ENCODE measurements at regions not wholly inside any gene's neighbourhood (a gene's known extent, or its start where the extent isn't known, plus 50 kb on each side); places are given as distances from the start of the nearest gene placed in this dataset.
"Not testable (repeated sequence)": the region's sequence is repeated elsewhere in the genome, so short reads cannot be mapped to it uniquely, and the experiment has no call there.

DNA sequence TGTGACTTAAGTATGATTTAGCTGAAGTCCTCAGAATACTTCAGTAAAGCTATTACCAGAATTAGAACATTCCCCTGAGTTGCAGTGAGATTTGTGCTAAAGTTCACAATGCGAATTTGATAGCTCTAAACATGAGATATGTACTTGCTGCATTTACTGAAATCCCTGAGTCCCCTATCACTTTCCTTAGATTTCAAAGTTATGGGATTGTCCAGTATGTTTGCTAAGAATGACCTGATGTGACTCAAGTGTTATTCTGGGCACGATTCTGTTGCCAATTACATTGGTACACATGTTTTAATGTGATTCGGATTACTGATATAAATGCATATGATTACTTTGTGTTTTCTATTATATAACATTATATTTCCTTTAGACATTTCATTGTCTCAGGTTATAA, 91.3 kb upstream of the AMOT start:
- H3K4me3 Mint-ChIP-seq, result no peak overlapping the region
- DNase-seq (ENCODE audit: extremely low spot score, unreplicated experiment), result no peak
- H3K27me3 Mint-ChIP-seq, result no peaks in the 10 kb centered on the region
- peaks cover 10% of the 10 kb centered on the region for H3K9me3 Mint-ChIP-seq
- peaks cover 6% of the 10 kb centered on the region for H3K36me3 Mint-ChIP-seq
- H3K27ac Mint-ChIP-seq, result peak overlapping the region; percentile 78
- no peak for TF ChIP-seq CTCF (conservative IDR thresholded peaks at IDR 0.05)
- H3K4me1 Mint-ChIP-seq (ENCODE audit: unreplicated experiment), result no peaks in the 10 kb centered on the region

GRCh38 chrX:112931478-112931877, 90.8 kb upstream of the AMOT start:
- no peaks in the 10 kb centered on the region for H3K4me1 Mint-ChIP-seq (ENCODE audit: unreplicated experiment)
- H3K27me3 Mint-ChIP-seq, result no peaks in the 10 kb centered on the region
- no peak for TF ChIP-seq CTCF (conservative IDR thresholded peaks at IDR 0.05)
- DNase-seq (ENCODE audit: extremely low spot score, unreplicated experiment), result no peak
- no peak overlapping the region for H3K4me3 Mint-ChIP-seq
- peaks cover 12% of the 10 kb centered on the region for H3K9me3 Mint-ChIP-seq
- peak overlapping the region; percentile 78 for H3K27ac Mint-ChIP-seq
- H3K36me3 Mint-ChIP-seq, result peaks cover 6% of the 10 kb centered on the region

DNA sequence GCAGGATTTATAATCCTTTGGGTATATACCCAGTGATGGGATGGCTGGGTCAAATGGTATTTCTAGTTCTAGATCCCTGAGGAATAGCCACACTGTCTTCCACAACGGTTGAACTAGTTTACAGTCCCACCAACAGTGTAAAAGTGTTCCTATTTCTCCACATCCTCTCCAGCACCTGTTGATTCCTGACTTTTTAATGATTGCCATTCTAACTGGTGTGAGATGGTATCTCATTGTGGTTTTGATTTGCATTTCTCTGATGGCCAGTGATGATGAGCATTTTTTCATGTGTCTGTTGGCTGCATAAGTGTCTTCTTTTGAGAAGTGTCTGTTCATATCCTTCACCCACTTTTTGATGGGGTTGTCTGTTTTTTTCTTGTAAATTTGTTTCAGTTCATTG, 82.8 kb upstream of the AMOT start:
- H3K27me3 Mint-ChIP-seq; H3K27ac Mint-ChIP-seq; H3K4me1 Mint-ChIP-seq (ENCODE audit: unreplicated experiment); H3K4me3 Mint-ChIP-seq; H3K36me3 Mint-ChIP-seq; DNase-seq (ENCODE audit: extremely low spot score, unreplicated experiment): not testable (repeated sequence)
- H3K9me3 Mint-ChIP-seq, result peaks cover 10% of the 10 kb centered on the region

DNA sequence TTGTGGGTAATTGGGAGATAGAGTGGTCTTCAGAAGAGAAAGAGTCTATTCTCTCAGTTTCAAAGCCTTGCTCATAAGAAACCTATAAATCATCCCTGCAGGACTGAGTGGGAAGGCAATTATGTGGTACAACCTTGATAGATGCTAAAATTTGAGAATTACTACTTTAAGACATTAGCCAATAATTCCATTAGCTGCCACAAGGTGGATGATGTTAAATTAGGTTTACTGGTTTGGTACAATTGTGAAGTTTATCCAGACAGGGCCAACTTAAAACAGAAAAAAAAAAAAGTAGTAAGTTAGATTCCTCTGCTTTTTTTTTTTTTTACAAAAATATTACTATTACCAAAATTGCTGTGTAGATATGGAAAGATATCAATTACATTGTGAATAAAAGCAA, 73.2 kb upstream of the AMOT start:
- Mint-ChIP-seq H3K4me1 (ENCODE audit: unreplicated experiment) (no peaks in the 10 kb centered on the region), H3K27ac (no peak overlapping the region), H3K9me3 (no peaks in the 10 kb centered on the region)

DNA sequence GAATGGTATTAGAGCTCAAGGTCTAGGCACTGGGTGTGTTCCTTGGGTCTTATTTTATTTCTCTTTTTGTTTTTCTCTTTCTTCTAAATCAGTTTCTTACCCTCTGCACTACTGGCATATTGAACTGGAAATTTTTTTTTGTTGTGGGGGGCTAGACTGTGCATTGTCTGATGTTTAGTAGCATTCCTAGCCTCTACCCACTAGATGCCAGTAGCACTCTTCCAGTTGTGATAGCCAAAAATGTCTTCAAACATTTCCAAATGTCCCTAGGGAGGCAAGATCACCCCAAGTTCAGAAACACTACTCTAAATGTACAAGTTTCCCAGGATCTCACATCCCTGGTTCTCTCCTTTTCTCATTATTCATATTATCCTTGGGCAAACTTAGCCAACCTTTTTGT, 69.8 kb upstream of the AMOT start:
- Mint-ChIP-seq H3K36me3 (no peaks in the 10 kb centered on the region), H3K27ac (no peak overlapping the region), H3K4me3 (no peak overlapping the region), H3K9me3 (no peaks in the 10 kb centered on the region), H3K27me3 (no peaks in the 10 kb centered on the region), H3K4me1 (ENCODE audit: unreplicated experiment) (no peaks in the 10 kb centered on the region)
- DNase-seq (ENCODE audit: extremely low spot score, unreplicated experiment), result no peak
- no peak for TF ChIP-seq CTCF (conservative IDR thresholded peaks at IDR 0.05)

More for the DNA sequence above, 73.2 kb upstream of the AMOT start:
- no peak for DNase-seq (ENCODE audit: extremely low spot score, unreplicated experiment)
- no peaks in the 10 kb centered on the region for H3K27me3 Mint-ChIP-seq
- no peak overlapping the region for H3K4me3 Mint-ChIP-seq
- peak; percentile 66 for TF ChIP-seq CTCF (conservative IDR thresholded peaks at IDR 0.05)
- no peaks in the 10 kb centered on the region for H3K36me3 Mint-ChIP-seq

DNA sequence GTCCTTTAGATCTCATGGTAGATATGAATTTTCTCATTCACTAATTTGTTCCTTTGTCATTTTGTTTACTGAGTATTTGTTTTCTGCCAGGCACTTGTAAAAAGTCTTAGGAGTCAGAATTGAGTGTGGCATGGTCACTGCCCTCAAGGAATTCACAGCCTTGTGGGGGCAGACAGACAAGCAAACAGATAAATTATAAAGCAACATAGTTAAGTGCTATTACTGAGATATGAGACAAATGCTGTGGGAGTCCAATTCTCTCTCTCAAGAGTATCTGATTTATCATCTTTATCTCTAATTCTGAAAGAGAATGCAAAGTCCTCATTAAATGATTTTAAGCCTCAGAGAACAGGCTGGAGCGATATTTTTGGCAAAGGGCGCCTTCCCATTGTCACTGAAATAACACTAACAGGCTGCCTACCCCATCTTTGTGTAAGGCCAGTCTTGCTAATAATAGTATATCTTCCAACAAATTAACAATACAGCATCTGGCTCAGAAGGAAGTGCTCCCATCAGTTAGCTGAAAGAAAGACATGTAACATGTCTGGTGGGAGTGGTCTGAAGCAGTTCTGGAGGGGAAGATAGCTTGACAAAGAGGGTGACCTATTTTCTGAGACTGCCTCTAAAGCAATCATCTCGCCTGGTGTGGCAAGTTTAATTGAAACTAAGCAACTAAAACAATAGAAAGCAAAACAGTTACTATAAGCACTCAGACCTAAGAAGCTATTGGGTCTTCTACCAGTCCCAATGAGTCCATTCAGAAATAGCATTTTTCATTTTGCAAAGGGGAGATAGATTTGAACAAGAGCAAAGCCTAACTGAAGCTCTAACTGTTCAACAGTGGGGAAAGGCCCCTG, 61.5 kb upstream of the AMOT start:
- H3K4me1 Mint-ChIP-seq (ENCODE audit: unreplicated experiment), result peaks cover 4% of the 10 kb centered on the region
- H3K36me3 Mint-ChIP-seq, result no peaks in the 10 kb centered on the region
- TF ChIP-seq CTCF (conservative IDR thresholded peaks at IDR 0.05), result no peak

More for the DNA sequence above, 61.5 kb upstream of the AMOT start:
- DNase-seq (ENCODE audit: extremely low spot score, unreplicated experiment), result no peak
- H3K9me3 Mint-ChIP-seq, result no peaks in the 10 kb centered on the region
- no peaks in the 10 kb centered on the region for H3K27me3 Mint-ChIP-seq
- no peak overlapping the region for H3K4me3 Mint-ChIP-seq
- H3K27ac Mint-ChIP-seq, result no peak overlapping the region
